VCaP (cell line): ENCODE measurements at regions not wholly inside any gene's neighbourhood (a gene's known extent, or its start where the extent isn't known, plus 50 kb on each side); places are given as distances from the start of the nearest gene placed in this dataset.
A peak's percentile ranks its signal among the peaks of the same experiment; 100 is the strongest.
"Not testable (repeated sequence)": the region's sequence is repeated elsewhere in the genome, so short reads cannot be mapped to it uniquely, and the experiment has no call there.

Experiments used
- H3K27ac ChIP-seq: fragments of 450-650 bp; 2 replicates; pipeline ENCODE4 v1.5.1; 2017
- CTCF ChIP-seq: fragments of 450-650 bp; conservative IDR thresholded peaks from 2 replicates; pipeline ENCODE4 v1.5.1; 2017; ENCODE audit warnings: mild to moderate bottlenecking, moderate library complexity

GRCh38 chrX:109880629-109881028, 122.3 kb upstream of the TMEM164 start:
- TF ChIP-seq CTCF, result no peak
- H3K27ac ChIP-seq, result no peak overlapping the region

GRCh38 chrX:109886122-109886761, 116.7 kb upstream of the TMEM164 start:
- no peak overlapping the region for H3K27ac ChIP-seq
- TF ChIP-seq CTCF, result peak; percentile 65

GRCh38 chrX:109889289-109890006, 113.5 kb upstream of the TMEM164 start:
- H3K27ac ChIP-seq, result no peak overlapping the region
- TF ChIP-seq CTCF, result peak; percentile 19

GRCh38 chrX:109890300-109890699, 112.6 kb upstream of the TMEM164 start:
- no peak for TF ChIP-seq CTCF
- no peak overlapping the region for H3K27ac ChIP-seq

- no peak overlapping the region for H3K27ac ChIP-seq
- peak; percentile 67 for TF ChIP-seq CTCF
Measured at GRCh38 chrX:109890910-109891502, 111.9 kb upstream of the TMEM164 start.

- H3K27ac ChIP-seq, result not testable (repeated sequence)
Measured at GRCh38 chrX:109896024-109896423, 106.9 kb upstream of the TMEM164 start.

- no peak for TF ChIP-seq CTCF
- no peak overlapping the region for H3K27ac ChIP-seq
Measured at GRCh38 chrX:109902665-109903064, 100.2 kb upstream of the TMEM164 start.

GRCh38 chrX:109911046-109911445, 91.9 kb upstream of the TMEM164 start:
- peak; percentile 46 for TF ChIP-seq CTCF

GRCh38 chrX:109912993-109913392, 89.9 kb upstream of the TMEM164 start:
- not testable (repeated sequence) for H3K27ac ChIP-seq

More at GRCh38 chrX:109911046-109911445, 91.9 kb upstream of the TMEM164 start:
- H3K27ac ChIP-seq, result no peak overlapping the region
